HG03378 (cell line): ENCODE measurements at regions not wholly inside any gene's neighbourhood (a gene's known extent, or its start where the extent isn't known, plus 50 kb on each side); places are given as distances from the start of the nearest gene placed in this dataset.

Source experiments
- ATAC-seq: cut with Tn5 transposase; IDR thresholded peaks from one replicate; pipeline ENCODE4 v1.9.1; 2021; ENCODE audit warnings: mild to moderate bottlenecking, moderate library complexity; ENCODE audit not compliant: unreplicated experiment

GRCh38 chr1:168782559-168783116 lies 53.6 kb upstream of the DPT start:
- ATAC-seq = no peak

DNA sequence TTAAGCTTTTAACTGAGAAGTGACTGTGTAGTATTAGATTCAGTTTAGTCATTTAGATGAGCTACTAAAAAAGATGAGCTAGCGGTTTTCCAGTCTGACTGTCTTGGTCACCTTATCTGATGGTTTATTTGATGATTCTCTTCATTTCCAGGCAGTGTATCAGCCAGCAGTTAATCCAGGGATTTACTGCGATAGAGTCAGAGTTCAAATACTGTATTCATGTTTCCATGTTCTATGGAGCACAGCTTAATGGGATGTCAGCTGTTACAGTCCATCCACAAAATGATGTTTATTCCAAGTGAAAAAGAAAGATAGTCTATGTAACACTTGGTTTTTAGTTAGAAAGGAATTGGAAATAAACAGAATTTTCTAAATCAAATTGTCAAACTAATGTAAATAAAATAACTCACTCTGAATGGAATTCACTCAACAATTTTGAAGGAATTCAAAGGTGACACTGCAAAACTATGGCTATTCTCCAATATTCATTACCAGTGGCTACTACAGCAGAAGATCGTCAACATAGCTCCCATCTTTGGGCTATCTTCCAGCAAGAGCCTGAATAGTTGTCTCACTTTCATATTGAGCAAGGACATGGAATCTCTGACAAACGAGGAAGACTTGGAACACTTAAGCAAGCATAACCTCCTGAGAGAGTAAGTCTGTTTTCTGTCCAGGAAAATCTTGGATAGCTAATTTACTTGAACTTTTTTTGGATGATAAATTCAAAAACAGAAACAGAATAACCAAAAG lies 54.6 kb upstream of the DPT start:
- ATAC-seq = no peak

DNA sequence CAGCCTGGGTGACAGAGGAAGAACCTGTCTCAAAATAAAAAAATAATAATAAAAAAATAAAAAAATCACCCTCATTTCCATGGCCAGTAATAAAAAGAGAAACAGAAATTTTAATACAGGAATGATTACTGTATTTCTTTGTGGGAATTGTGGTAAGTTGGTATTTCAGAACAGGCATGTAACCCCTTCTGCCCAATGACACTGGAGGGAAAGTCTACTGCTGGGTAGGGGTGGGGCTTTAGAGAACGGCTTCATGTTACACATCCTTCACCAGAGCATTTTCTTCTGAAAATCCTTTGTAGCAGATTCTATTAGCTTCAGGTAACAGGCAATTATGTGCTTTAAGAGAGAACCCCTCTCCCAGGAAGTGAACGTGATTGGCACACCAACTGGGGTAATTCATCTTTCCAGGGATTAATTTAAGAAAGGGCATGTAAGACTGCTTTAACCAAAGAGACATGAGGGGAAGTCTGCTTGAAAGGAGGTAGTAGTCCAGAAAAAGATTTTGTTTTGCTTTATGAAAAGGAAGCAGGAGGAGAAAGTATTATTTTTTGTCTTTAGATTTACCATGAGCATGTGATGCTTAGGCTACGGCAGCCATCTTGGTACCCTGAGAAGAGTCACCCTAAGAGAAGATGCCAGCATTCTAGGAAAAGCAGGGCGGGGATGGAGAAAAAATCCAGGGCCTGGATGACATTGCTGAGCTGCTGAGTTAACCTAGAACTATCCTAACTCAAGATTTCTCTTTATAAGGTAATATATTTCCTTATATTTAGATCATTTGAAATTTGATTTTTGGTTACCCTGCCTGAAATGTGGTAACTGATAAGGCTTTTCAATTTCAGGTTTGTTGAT lies 57.7 kb upstream of the DPT start:
- ATAC-seq = no peak

DNA sequence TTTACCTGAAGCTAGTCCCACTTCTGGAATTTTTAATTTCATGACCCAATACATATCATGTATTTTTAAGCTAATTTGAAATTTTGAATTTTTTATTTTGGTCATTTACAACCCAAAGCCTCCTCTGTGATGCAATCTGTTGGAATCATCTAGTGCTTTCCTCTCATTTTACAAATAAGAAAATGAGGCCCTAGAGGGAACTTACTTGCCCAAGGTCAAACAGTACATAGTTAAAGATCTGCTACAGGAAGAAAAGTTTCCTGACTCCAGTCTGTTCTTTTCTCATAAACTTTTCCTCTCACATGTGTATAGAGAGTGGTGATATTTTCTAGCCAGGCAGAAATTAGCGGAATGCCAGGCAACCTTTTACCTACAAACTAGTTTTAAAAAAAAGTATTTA lies 59.3 kb upstream of the DPT start:
- ATAC-seq = no peak

DNA sequence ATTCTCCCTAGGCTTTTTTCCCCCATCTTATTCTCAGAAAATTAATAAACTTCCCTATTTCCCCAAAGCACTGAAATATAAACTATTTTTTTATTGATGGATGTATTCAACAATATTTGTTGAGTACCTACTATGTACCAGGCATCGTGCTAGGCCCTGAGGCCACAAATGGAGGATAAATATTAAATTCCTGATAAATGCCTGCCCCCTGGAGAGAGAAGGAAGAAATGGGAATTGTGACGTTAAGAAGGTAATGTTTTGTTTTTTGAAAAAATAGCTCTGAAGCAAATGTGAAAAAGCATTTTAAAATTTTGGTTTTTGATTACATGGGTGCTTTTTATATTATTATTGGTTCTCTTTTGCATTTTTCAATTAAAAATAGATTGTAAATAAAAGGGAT lies 60.5 kb upstream of the DPT start:
- ATAC-seq = no peak

DNA sequence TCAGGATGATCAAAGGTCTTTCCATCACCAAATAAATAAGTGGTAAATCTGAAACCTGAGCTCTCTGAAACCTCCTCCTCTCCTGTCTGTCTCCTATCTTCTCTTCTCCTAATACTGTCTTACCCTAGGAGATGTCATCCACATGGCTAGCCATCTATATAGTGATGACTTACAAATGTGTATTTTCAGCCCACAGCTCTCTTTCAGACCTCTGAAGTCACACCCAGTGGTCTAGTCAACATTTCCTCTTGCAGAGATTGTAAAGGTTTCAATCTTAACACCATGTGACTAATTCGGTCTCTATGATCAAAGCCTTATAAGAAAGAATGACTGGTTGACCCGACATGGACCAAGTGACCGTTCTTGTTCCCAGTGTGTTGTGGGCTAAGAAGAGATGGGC lies 63.1 kb upstream of the DPT start:
- no peak for ATAC-seq

GRCh38 chr1:168792592-168793125 lies 63.7 kb upstream of the DPT start:
- ATAC-seq = no peak

DNA sequence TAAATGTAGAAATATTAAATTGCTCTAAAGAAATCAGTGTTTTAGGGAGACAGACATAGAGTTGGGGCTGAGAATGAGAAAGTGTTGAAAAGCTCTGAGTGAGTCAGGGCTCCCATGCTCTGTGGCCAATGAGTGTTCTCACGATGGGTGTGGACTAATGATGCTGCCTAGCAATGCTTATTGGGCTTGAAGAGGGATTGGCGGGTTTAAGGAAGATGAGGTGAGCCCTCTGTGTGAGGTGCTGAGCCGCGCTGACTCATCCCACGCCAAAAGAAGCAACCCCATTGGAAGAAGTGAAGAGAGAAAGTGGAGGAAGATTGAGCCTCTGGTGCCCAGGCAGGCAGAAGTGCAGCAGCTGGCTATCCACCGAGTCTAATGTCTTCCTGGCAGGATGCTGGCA lies 65.1 kb upstream of the DPT start:
- no peak for ATAC-seq

GRCh38 chr1:168795681-168796080 lies 66.7 kb upstream of the DPT start:
- no peak for ATAC-seq

- ATAC-seq = no peak
Observed at GRCh38 chr1:168799927-168800605, 71.1 kb upstream of the DPT start.

DNA sequence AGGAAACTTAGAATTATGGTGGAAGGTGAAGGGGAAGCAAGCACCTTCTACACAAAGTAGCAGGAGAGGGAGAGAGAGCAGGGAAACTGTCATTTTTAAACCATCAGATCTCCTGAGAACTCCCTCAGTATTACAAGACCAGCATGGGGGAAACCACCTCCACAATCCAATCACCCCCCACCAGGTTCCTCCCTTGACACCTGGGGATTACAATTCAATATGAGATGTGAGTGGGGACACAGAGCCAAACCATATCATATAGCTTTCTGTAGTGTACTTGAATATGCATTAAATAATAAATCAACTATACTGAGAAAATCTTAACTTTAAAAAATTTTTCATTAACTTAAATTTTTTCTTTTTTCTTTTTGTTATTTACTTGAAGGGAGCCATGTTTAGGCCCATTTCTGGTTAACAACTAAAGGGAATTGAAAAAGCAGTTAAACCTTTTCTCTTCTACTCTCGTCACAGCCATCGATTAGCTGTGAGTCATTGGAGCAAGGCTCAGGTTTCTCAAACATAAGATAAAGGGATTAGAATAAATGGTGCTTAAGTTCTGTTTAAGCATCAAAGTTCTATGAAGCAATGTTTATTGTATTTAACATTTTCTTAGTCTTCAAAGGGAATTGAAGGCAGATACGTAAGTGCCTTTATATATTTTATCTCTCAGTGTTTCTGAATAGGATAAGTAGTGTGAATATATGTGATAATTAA lies 72.2 kb upstream of the DPT start:
- no peak for ATAC-seq

- no peak for ATAC-seq
Observed at GRCh38 chr1:168803806-168804510, 75.0 kb upstream of the DPT start.

DNA sequence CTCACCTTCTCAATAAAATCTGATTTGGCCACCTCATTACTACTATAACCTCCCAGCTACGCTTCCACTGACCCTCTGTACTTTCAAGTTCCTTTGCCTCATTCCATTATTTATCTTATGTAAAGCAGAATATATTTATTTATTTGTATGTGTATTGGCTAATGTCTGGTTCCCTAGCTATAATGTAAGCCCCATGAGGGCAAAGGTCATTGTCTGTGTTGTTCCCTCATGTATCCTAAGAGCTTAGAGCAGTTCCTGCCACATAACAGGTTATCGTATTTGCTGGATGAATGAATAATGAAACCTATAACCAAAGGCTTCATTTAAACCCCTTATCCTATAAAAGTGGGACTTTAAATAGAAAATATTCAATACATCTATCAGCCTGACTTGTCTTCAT lies 77.9 kb upstream of the DPT start:
- no peak for ATAC-seq

- ATAC-seq = no peak
Observed at GRCh38 chr1:168811176-168811575, 82.2 kb upstream of the DPT start.

DNA sequence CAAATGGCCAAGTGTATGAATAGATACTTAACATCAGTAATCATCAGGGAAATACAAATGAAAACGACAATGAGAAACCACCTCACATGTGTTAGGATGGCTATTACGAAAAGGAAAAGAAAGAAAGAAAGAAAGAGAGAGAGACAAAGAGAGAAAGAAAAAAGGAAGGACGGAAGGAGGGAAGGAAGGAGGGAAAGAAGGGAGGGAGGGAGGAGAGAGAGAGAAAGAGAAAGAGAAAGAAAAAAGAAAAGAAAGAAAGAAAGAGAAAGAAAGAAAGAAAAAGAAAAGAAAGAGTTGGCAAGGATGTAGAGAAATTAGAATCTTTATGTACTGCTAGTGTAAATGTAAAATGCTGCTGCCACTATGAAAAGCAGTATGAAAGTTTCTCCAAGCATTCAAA lies 90.7 kb upstream of the DPT start:
- no peak for ATAC-seq

DNA sequence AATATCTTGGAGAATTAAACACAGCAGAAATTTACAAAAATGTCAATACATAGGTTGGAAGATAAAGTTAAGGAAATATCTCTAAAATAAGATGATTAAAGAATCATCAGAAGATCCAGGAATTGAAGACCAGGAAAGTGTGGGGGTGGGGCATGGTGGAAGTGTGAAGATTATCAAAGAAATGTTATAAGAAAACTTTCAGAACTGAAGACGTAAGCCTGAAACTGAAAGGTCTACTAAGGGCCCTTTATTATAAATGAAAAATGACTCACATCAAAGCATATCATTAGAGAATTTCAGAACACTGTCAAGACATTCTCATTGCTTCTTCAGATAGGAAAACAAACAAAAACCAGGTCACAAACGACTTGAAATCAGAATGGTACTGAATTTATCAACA lies 92.4 kb upstream of the DPT start:
- no peak for ATAC-seq

DNA sequence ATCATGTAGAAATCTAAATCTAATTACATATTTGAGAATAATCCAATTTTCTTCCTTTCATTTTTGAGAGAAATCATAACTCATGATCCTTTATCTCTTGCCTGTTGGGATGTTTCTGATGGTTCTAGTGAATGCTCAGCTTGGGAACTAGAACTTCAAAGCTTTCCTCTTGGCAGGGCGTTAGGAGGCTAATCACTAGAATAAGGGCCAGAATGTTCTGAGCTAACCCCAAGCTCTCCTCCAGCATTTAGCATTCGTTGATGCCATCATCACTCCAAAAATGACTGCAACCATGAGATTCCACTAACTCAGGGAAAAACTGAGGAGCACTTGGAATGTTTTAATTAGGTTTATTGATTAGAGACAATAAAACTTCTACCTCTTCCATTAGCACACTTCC lies 93.9 kb upstream of the DPT start:
- no peak for ATAC-seq

DNA sequence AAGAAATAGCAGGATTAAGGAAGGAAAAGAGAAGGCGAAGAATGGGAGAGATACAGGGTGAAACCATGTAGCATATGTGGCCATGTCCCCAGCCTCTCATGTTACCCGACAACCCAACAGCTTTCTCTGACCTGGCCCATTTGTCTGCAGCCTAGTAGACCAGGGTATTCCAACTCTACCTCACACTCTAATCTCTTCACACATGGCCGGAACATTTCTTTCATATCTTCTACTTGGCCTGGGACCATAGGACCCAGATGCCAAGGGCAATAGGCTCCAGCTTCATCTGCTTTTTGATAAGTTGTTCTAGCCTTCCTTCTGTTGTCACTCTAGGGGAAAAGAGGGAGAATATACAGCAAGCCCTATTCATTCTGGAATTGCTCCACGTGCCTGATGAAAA lies 95.0 kb upstream of the DPT start:
- no peak for ATAC-seq

- no peak for ATAC-seq
Observed at GRCh38 chr1:168824418-168825065, 95.5 kb upstream of the DPT start.

DNA sequence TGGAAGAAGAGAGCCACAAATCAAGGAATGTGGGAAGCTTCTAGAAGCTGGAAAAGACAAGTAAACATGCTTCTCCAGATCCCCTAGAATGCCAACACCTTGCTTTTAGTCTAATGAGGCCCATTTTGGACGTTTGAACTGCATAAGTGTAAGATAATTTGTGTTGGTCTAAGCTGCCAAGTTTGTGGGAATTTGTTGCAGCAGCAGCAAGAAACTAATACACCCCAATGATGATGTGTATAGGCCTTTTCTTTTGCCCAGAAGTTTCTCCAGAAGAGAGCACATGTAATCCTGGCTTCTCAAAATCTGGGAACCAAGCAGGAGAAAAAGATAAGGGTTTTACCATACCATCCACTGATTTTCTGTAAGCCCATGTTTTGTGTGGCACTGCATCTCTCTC lies 96.1 kb upstream of the DPT start:
- ATAC-seq = no peak
